OCI-LY7 (cell line): ENCODE measurements at regions not wholly inside any gene's neighbourhood (a gene's known extent, or its start where the extent isn't known, plus 50 kb on each side); places are given as distances from the start of the nearest gene placed in this dataset.

Experiments used
- BruUV-seq: library from RNA; stranded (reverse); fragments of 400-500 nt; replicated peaks from 2 replicates; lab custom pipeline; 2021; lab: Mats Ljungman, UMichigan
- CTCF ChIA-PET: fragments of 300-600 bp; sonication (Branson Sonifier 250); formaldehyde crosslinking; loops from one replicate; lab custom pipeline; 2022; ENCODE audit warnings: antibody characterized with exemption; ENCODE audit not compliant: unreplicated experiment; lab: Charles Lee
- POLR2A ChIA-PET: fragments of 300-600 bp; sonication (Branson Sonifier 250); formaldehyde crosslinking; loops from one replicate; lab custom pipeline; 2022; ENCODE audit warnings: antibody characterized with exemption; lab: Charles Lee
- DNase-seq: peaks from one replicate; pipeline ENCODE4 v3.0.0-alpha.2; 2015; ENCODE audit warnings: low spot score
- H2AFZ ChIP-seq: fragments of 200-600 bp; sonication (generic), shearing (Covaris generic); 2 replicates; pipeline ENCODE4 v1.6.1; 2014; ENCODE audit warnings: mild to moderate bottlenecking, antibody characterized with exemption, low read length, moderate library complexity
- H3K27ac ChIP-seq: fragments of 200-600 bp; sonication (generic); 2 replicates; pipeline ENCODE4 v1.5.1; 2014; ENCODE audit warnings: mixed run types, low read depth, mild to moderate bottlenecking, moderate library complexity, low read length, inconsistent platforms; ENCODE audit not compliant: poor library complexity, severe bottlenecking
- H3K36me3 ChIP-seq: fragments of 200-600 bp; sonication (generic); 2 replicates; pipeline ENCODE4 v1.6.1; 2014; ENCODE audit warnings: mild to moderate bottlenecking, antibody characterized with exemption, low read length, moderate library complexity, mixed read lengths; ENCODE audit not compliant: insufficient read depth
- H3K4me1 ChIP-seq: fragments of 200-600 bp; sonication (generic); 2 replicates; pipeline ENCODE4 v1.5.1; 2014; ENCODE audit warnings: mild to moderate bottlenecking, low read length; ENCODE audit not compliant: insufficient read depth, poor library complexity, severe bottlenecking
- H3K4me2 ChIP-seq: fragments of 200-600 bp; sonication (generic); 2 replicates; pipeline ENCODE4 v1.6.1; 2014; ENCODE audit warnings: mild to moderate bottlenecking, low read length
- H3K4me3 ChIP-seq: fragments of 200-600 bp; sonication (generic); 2 replicates; pipeline ENCODE4 v1.5.1; 2014; ENCODE audit warnings: mild to moderate bottlenecking, low read depth, low read length; ENCODE audit not compliant: poor library complexity, severe bottlenecking
- H3K79me2 ChIP-seq: fragments of 200-600 bp; sonication (generic); 2 replicates; pipeline ENCODE4 v1.6.1; 2016; ENCODE audit warnings: low read depth, mild to moderate bottlenecking, low read length, moderate library complexity, mixed read lengths; ENCODE audit not compliant: insufficient read depth
- H3K9me2 ChIP-seq: fragments of 200-600 bp; sonication (generic); 2 replicates; pipeline ENCODE4 v1.6.1; 2016; ENCODE audit warnings: mild to moderate bottlenecking, low read length, mixed read lengths; ENCODE audit not compliant: insufficient read depth
- H3K9me3 ChIP-seq: fragments of 200-600 bp; sonication (generic); 2 replicates; pipeline ENCODE4 v1.6.1; 2014; ENCODE audit warnings: mild to moderate bottlenecking, mixed run types, low read length, mixed read lengths
- H4K20me1 ChIP-seq: fragments of 200-600 bp; sonication (generic); 2 replicates; pipeline ENCODE4 v1.6.1; 2014; ENCODE audit warnings: mild to moderate bottlenecking, antibody characterized with exemption, low read length, moderate library complexity, mixed read lengths; ENCODE audit not compliant: insufficient read depth
- CTCF ChIP-seq: fragments of 200-600 bp; sonication (generic); conservative IDR thresholded peaks from 2 replicates; pipeline ENCODE4 v1.5.1; 2014; ENCODE audit warnings: mild to moderate bottlenecking, antibody characterized with exemption, low read length, moderate library complexity, mixed read lengths
- EZH2phosphoT487 ChIP-seq: fragments of 200-600 bp; sonication (generic); IDR thresholded peaks from 2 replicates; pipeline ENCODE4 v1.6.1; 2018; ENCODE audit warnings: low read depth, borderline replicate concordance, mild to moderate bottlenecking, mixed run types, antibody characterized with exemption, low read length, moderate library complexity, mixed read lengths
- intact Hi-C: fragments of 100-400 bp; cut with micrococcal nuclease; formaldehyde crosslinking; loops from one replicate; pipeline ENCODE4 v1.10.0; 2022; ENCODE audit not compliant: unreplicated experiment

- CTCF ChIA-PET, result interaction anchor here (0.6 kb wide), 3 partner anchors 69 to 217 kb away, joined by 3 to 5 read pairs (median 3); no protein-coding TSS in a partner anchor
- Histone ChIP-seq H3K4me1 (peaks cover 54% of the 10 kb centered on the region), H3K9me3 (no peaks in the 10 kb centered on the region), H2AFZ (peak overlapping the region; percentile 72), H3K27ac (peak overlapping the region; percentile 74), H3K9me2 (no peaks in the 10 kb centered on the region), H3K4me2 (peak overlapping the region; percentile 90), H3K36me3 (no peaks in the 10 kb centered on the region), H3K4me3 (peak overlapping the region; percentile 64), H4K20me1 (no peaks in the 10 kb centered on the region), H3K79me2 (no peaks in the 10 kb centered on the region)
- no TSS peak for BruUV-seq
- no peak for DNase-seq
- intact Hi-C loops, result loop anchor here (1.0 to 5.0 kb wide), 4 partner anchors 51 to 215 kb away; partner anchors contain the start of genes C6orf89 and PIM1
- POLR2A ChIA-PET, result interaction anchor here (0.7 to 2.1 kb wide), 9 partner anchors 9 to 74 kb away, joined by 3 to 12 read pairs (median 4); no protein-coding TSS in a partner anchor
- no peak for TF ChIP-seq CTCF
- no peak for TF ChIP-seq EZH2phosphoT487
Observed at GRCh38 chr6:37101991-37102298, 68.0 kb upstream of the PIM1 start.

- Histone ChIP-seq H3K9me3 (no peaks in the 10 kb centered on the region), H2AFZ (peak overlapping the region; percentile 72), H3K27ac (peak overlapping the region; percentile 74), H3K4me2 (peak overlapping the region; percentile 90), H3K36me3 (no peaks in the 10 kb centered on the region), H3K4me3 (peak overlapping the region; percentile 64), H3K9me2 (no peaks in the 10 kb centered on the region), H3K4me1 (peaks cover 54% of the 10 kb centered on the region), H4K20me1 (no peaks in the 10 kb centered on the region), H3K79me2 (no peaks in the 10 kb centered on the region)
- TF ChIP-seq EZH2phosphoT487, result no peak
- TF ChIP-seq CTCF, result peak; percentile 38; the same call in 1 of the 2 replicates
- DNase-seq, result peak; percentile 86
- CTCF ChIA-PET, result interaction anchor here (0.6 kb wide), 3 partner anchors 68 to 216 kb away, joined by 3 to 5 read pairs (median 3); no protein-coding TSS in a partner anchor
- BruUV-seq, result no TSS peak
- intact Hi-C loops, result loop anchor here (1.0 to 5.0 kb wide), 3 partner anchors 53 to 215 kb away; partner anchors contain the start of genes C6orf89 and PIM1
- POLR2A ChIA-PET, result interaction anchor here (0.6 to 2.1 kb wide), 11 partner anchors 8 to 73 kb away, joined by 3 to 12 read pairs (median 4); no protein-coding TSS in a partner anchor
Observed at GRCh38 chr6:37102299-37103168, 67.4 kb upstream of the PIM1 start.
